H1 (cell line): ENCODE measurements at regions not wholly inside any gene's neighbourhood (a gene's known extent, or its start where the extent isn't known, plus 50 kb on each side); places are given as distances from the start of the nearest gene placed in this dataset.
A peak's percentile ranks its signal among the peaks of the same experiment; 100 is the strongest.

Source experiments
- CTCF ChIA-PET: fragments of 300-600 bp; sonication (Branson Sonifier 250); formaldehyde crosslinking; loops from one replicate; lab custom pipeline; 2021; ENCODE audit not compliant: partially characterized antibody; lab: Charles Lee
- POLR2A ChIA-PET: fragments of 300-600 bp; sonication (Branson Sonifier 250); formaldehyde crosslinking; loops from one replicate; lab custom pipeline; 2021; ENCODE audit warnings: inconsistent platforms; ENCODE audit not compliant: partially characterized antibody; lab: Charles Lee
- DNase-seq, 2 experiments: peaks; one replicate each; pipeline versions ENCODE4 v3.0.0 to v3.0.0-alpha.2; 2010 to 2022; ENCODE audit warnings: low spot score in 2 of 2, low read depth in 1 of 2, mixed read lengths in 1 of 2
- FAIRE-seq: peaks from 2 replicates; lab custom pipeline; 2011; peaks lifted over from hg19 to GRCh38; lab: Jason Lieb, UNC
- H2AFZ ChIP-seq: 2 replicates; pipeline ENCODE4 v1.8.1; 2012; ENCODE audit warnings: low read length, inconsistent platforms
- H2AK5ac ChIP-seq: 2 replicates; pipeline ENCODE4 v1.6.1; 2013; ENCODE audit warnings: low read depth, low read length
- H2BK120ac ChIP-seq: replicated peaks from 2 replicates; pipeline ENCODE3; 2013; ENCODE audit warnings: low read depth, low read length, inconsistent platforms
- H2BK12ac ChIP-seq: 2 replicates; pipeline ENCODE4 v1.6.1; 2013; ENCODE audit warnings: low read depth, low read length
- H2BK15ac ChIP-seq: 2 replicates; pipeline ENCODE4 v1.6.1; 2013; ENCODE audit warnings: low read length
- H2BK20ac ChIP-seq: 2 replicates; pipeline ENCODE4 v1.6.1; 2013; ENCODE audit warnings: low read length
- H2BK5ac ChIP-seq: 2 replicates; pipeline ENCODE4 v1.6.1; 2013; ENCODE audit warnings: low read depth, low read length
- H3K14ac ChIP-seq: 2 replicates; pipeline ENCODE4 v1.6.1; 2013; ENCODE audit warnings: inconsistent platforms; ENCODE audit not compliant: insufficient read length
- H3K18ac ChIP-seq: 2 replicates; pipeline ENCODE4 v1.6.1; 2013; ENCODE audit warnings: low read length; ENCODE audit errors: extremely low read depth
- H3K23ac ChIP-seq: 2 replicates; pipeline ENCODE4 v1.6.1; 2013; ENCODE audit warnings: inconsistent platforms; ENCODE audit not compliant: insufficient read length
- H3K23me2 ChIP-seq: 2 replicates; pipeline ENCODE4 v1.6.1; 2013; ENCODE audit warnings: low read depth, low read length
- H3K27ac ChIP-seq: 2 replicates; pipeline ENCODE4 v1.6.1; 2011; ENCODE audit warnings: low read depth, low read length, inconsistent platforms
- H3K27me3 ChIP-seq, 4 experiments: replicated peaks in 1 of 4; 1 replicate in 1 of 4; 2 replicates in 3 of 4; pipeline versions ENCODE4 v1.6.1 to v1.8.1; 2011 to 2013; ENCODE audit warnings: low read length in 3 of 4, mild to moderate bottlenecking in 3 of 4, inconsistent platforms in 2 of 4, mixed read lengths in 2 of 4, moderate library complexity in 1 of 4; ENCODE audit not compliant: control insufficient read depth in 3 of 4, insufficient read depth in 3 of 4; ENCODE audit errors: extremely low read depth in 1 of 4
- H3K36me3 ChIP-seq, 4 experiments: 2 replicates each; pipeline versions ENCODE4 v1.6.1 to v1.8.1; 2011 to 2013; ENCODE audit warnings: mild to moderate bottlenecking in 4 of 4, low read length in 3 of 4, moderate library complexity in 2 of 4, control low read depth in 1 of 4, inconsistent platforms in 1 of 4; ENCODE audit not compliant: insufficient read depth in 4 of 4, control insufficient read depth in 2 of 4
- H3K4ac ChIP-seq: replicated peaks from 2 replicates; pipeline ENCODE3; 2013; ENCODE audit warnings: low read length, low read depth, mixed read lengths, inconsistent platforms; ENCODE audit not compliant: insufficient read length
- H3K4me1 ChIP-seq, 4 experiments: replicated peaks in 1 of 4; 1 replicate in 1 of 4; 2 replicates in 3 of 4; pipeline versions ENCODE4 v1.6.1 to v1.8.1; 2011 to 2013; ENCODE audit warnings: low read length in 3 of 4, inconsistent platforms in 2 of 4, mixed read lengths in 1 of 4; ENCODE audit not compliant: insufficient read depth in 4 of 4, control insufficient read depth in 3 of 4
- H3K4me2 ChIP-seq, 2 experiments: 2 replicates each; pipeline versions ENCODE4 v1.6.1 to v1.8.1; 2011 to 2013; ENCODE audit warnings: low read depth in 2 of 2, low read length in 2 of 2, control low read depth in 1 of 2, inconsistent platforms in 1 of 2, mild to moderate bottlenecking in 1 of 2; ENCODE audit not compliant: insufficient read depth in 1 of 2
- H3K4me3 ChIP-seq, 4 experiments: fragments of 200-600, 300-600 bp in 1 of 4; sonication (generic), shearing (Covaris generic), sonication (Bioruptor Twin) in 1 of 4; 2 replicates each; pipeline versions ENCODE4 v1.5.1 to v1.8.1; 2011 to 2016; ENCODE audit warnings: low read length in 4 of 4, low read depth in 3 of 4, control low read depth in 2 of 4, inconsistent platforms in 2 of 4, mild to moderate bottlenecking in 2 of 4, mixed read lengths in 1 of 4, moderate library complexity in 1 of 4; ENCODE audit not compliant: insufficient read depth in 2 of 4; ENCODE audit errors: extremely low read depth in 1 of 4
- H3K56ac ChIP-seq: replicated peaks from 2 replicates; pipeline ENCODE3; 2013; ENCODE audit warnings: low read depth, mild to moderate bottlenecking, mixed read lengths, low read length, inconsistent platforms; ENCODE audit not compliant: insufficient read length
- H3K79me1 ChIP-seq: 2 replicates; pipeline ENCODE4 v1.6.1; 2013; ENCODE audit warnings: low read depth, low read length, control low read depth
- H3K79me2 ChIP-seq, 2 experiments: 2 replicates each; pipeline versions ENCODE4 v1.6.1 to v1.8.1; 2012 to 2013; ENCODE audit warnings: low read length in 2 of 2, mild to moderate bottlenecking in 2 of 2, inconsistent platforms in 1 of 2; ENCODE audit not compliant: insufficient read depth in 2 of 2, control insufficient read depth in 1 of 2
- H3K9ac ChIP-seq, 4 experiments: replicated peaks in 1 of 4; 1 replicate in 1 of 4; 2 replicates in 3 of 4; pipeline versions ENCODE4 v1.6.1 to v1.8.1; 2011 to 2013; ENCODE audit warnings: low read depth in 3 of 4, low read length in 3 of 4, control low read depth in 2 of 4, mild to moderate bottlenecking in 2 of 4, moderate library complexity in 2 of 4, inconsistent platforms in 1 of 4; ENCODE audit errors: extremely low read depth in 1 of 4
- H3K9me3 ChIP-seq, 2 experiments: 2 replicates each; pipeline versions ENCODE4 v1.6.1 to v1.8.1; 2012 to 2013; ENCODE audit warnings: mild to moderate bottlenecking in 2 of 2, moderate library complexity in 2 of 2, control low read depth in 1 of 2, inconsistent platforms in 1 of 2, low read depth in 1 of 2, low read length in 1 of 2, mixed read lengths in 1 of 2; ENCODE audit not compliant: insufficient read depth in 2 of 2
- H4K20me1 ChIP-seq, 2 experiments: replicated peaks in 1 of 2; 2 replicates each; pipeline versions ENCODE3 to v1.8.1; 2011 to 2013; ENCODE audit warnings: inconsistent platforms in 2 of 2, low read length in 2 of 2, mild to moderate bottlenecking in 1 of 2; ENCODE audit not compliant: insufficient read depth in 2 of 2, control insufficient read depth in 1 of 2
- H4K5ac ChIP-seq: 2 replicates; pipeline ENCODE4 v1.6.1; 2013; ENCODE audit warnings: low read length, low read depth, mixed read lengths, inconsistent platforms; ENCODE audit not compliant: insufficient read length
- H4K8ac ChIP-seq: 2 replicates; pipeline ENCODE4 v1.8.0; 2013; ENCODE audit warnings: mild to moderate bottlenecking, moderate library complexity, low read length, inconsistent platforms; ENCODE audit not compliant: insufficient read depth; ENCODE audit errors: extremely low read depth
- H4K91ac ChIP-seq: replicated peaks from 2 replicates; pipeline ENCODE3; 2013; ENCODE audit warnings: low read length, mixed read lengths, inconsistent platforms; ENCODE audit not compliant: insufficient read length
- ASH2L ChIP-seq: fragments of 200-600, 300-600 bp; sonication (generic); IDR thresholded peaks from one replicate; pipeline ENCODE4 v1.7.1; 2017; ENCODE audit warnings: low read length
- BACH1 ChIP-seq: IDR thresholded peaks from 2 replicates; pipeline ENCODE4 v1.6.1; 2012; ENCODE audit warnings: low read length, improper control_type of control experiment
- CBX8 ChIP-seq: fragments of 300-800, 300-1000 bp; sonication (generic); IDR thresholded peaks from 2 replicates; pipeline ENCODE4 v1.7.1; 2016; ENCODE audit warnings: low read depth, low read length, borderline replicate concordance
- CEBPB ChIP-seq: IDR thresholded peaks from 2 replicates; pipeline ENCODE4 v1.6.1; 2012; ENCODE audit warnings: low read depth, low read length
- CHD1 ChIP-seq: IDR thresholded peaks from 2 replicates; pipeline ENCODE4 v1.6.1; 2012; ENCODE audit warnings: low read depth, low read length, improper control_type of control experiment
- EGR1 ChIP-seq: IDR thresholded peaks from 2 replicates; pipeline ENCODE4 v1.6.1; 2011; ENCODE audit warnings: low read depth, low read length, borderline replicate concordance
- FOSL1 ChIP-seq: IDR thresholded peaks from 2 replicates; pipeline ENCODE4 v1.6.1; 2011; ENCODE audit warnings: mild to moderate bottlenecking, low read depth, low read length, moderate library complexity; ENCODE audit not compliant: insufficient read depth
- JUN ChIP-seq: IDR thresholded peaks from 2 replicates; pipeline ENCODE4 v1.6.1; 2011; ENCODE audit warnings: low read depth, mild to moderate bottlenecking, improper control_type of control experiment, low read length
- JUND ChIP-seq: IDR thresholded peaks from 2 replicates; pipeline ENCODE4 v1.6.1; 2011; ENCODE audit warnings: mild to moderate bottlenecking, improper control_type of control experiment, low read length
- KDM5A ChIP-seq: fragments of 200-600 bp; IDR thresholded peaks from 2 replicates; pipeline ENCODE4 v1.7.1; 2012; ENCODE audit warnings: mild to moderate bottlenecking, low read length, inconsistent platforms, mixed read lengths
- MAX ChIP-seq: IDR thresholded peaks from 2 replicates; pipeline ENCODE4 v1.6.1; 2012; ENCODE audit warnings: inconsistent platforms
- RXRA ChIP-seq: IDR thresholded peaks from 2 replicates; pipeline ENCODE4 v1.6.1; 2011; ENCODE audit warnings: low read depth, mild to moderate bottlenecking, low read length, moderate library complexity; ENCODE audit not compliant: insufficient read depth
- USF2 ChIP-seq: IDR thresholded peaks from 2 replicates; pipeline ENCODE4 v1.6.1; 2011; ENCODE audit warnings: low read length, improper control_type of control experiment
- ZNF274 ChIP-seq: IDR thresholded peaks from 2 replicates; pipeline ENCODE4 v1.7.0; 2012; ENCODE audit warnings: low read length, borderline replicate concordance; ENCODE audit errors: extremely low read depth

GRCh38 chr11:28708075-28708474 is 599.9 kb downstream of the METTL15 start (continued):
- TF ChIP-seq FOSL1, result no peak

- Histone ChIP-seq H3K56ac (no peak overlapping the region), H2BK15ac (no peak overlapping the region), H4K91ac (no peak overlapping the region), H2BK20ac (peak overlapping the region; percentile 67; the same call in 1 of the 2 replicates), H4K8ac (no peak overlapping the region), H2BK120ac (no peak overlapping the region), H2BK12ac (no peak overlapping the region), H3K4me1 (no peaks in the 10 kb centered on the region), H3K23me2 (no peaks in the 10 kb centered on the region), H3K23ac (no peak overlapping the region), H4K5ac (no peak overlapping the region), H3K18ac (no peak overlapping the region), H3K4me3 (no peak overlapping the region), H2AK5ac (no peak overlapping the region), H3K9ac (no peak overlapping the region), H3K79me1 (no peaks in the 10 kb centered on the region), H3K4me2 (no peak overlapping the region), H3K4ac (no peak overlapping the region), H4K20me1 (no peaks in the 10 kb centered on the region), H3K36me3 (no peaks in the 10 kb centered on the region), H2AFZ (no peak overlapping the region), H3K9me3 (no peaks in the 10 kb centered on the region), H3K14ac (no peak overlapping the region), H3K27ac (no peak overlapping the region), H2BK5ac (no peak overlapping the region), H3K27me3 (no peaks in the 10 kb centered on the region), H3K79me2 (no peaks in the 10 kb centered on the region)
- DNase-seq (no peak), FAIRE-seq (no peak)
- CTCF ChIA-PET, result no interaction called here
- POLR2A ChIA-PET, result no interaction called here
- no peak for TF ChIP-seq ASH2L
- no peak for TF ChIP-seq JUN
- no peak for TF ChIP-seq CHD1
- no peak for TF ChIP-seq EGR1
- TF ChIP-seq RXRA, result no peak
- no peak for TF ChIP-seq CBX8
- TF ChIP-seq MAX, result no peak
- TF ChIP-seq CEBPB, result no peak
- TF ChIP-seq JUND, result no peak
- TF ChIP-seq BACH1, result no peak
- no peak for TF ChIP-seq ZNF274
- no peak for TF ChIP-seq USF2
- TF ChIP-seq KDM5A, result no peak
Measured at GRCh38 chr11:28704801-28705200, 596.6 kb downstream of the METTL15 start.
